Tibial nerve (tissue), 4 donors: ENCODE measurements at regions not wholly inside any gene's neighbourhood (a gene's known extent, or its start where the extent isn't known, plus 50 kb on each side); places are given as distances from the start of the nearest gene placed in this dataset.

Experiments used
- EP300 ChIP-seq, 2 donors: sonication (generic); formaldehyde crosslinking; IDR thresholded peaks; one replicate each; pipeline ENCODE4 v1.6.1; 2017; ENCODE audit warnings: antibody characterized with exemption in 2 of 2, mild to moderate bottlenecking in 1 of 2
- POLR2A ChIP-seq, 2 donors: fragments of 450-650 bp; IDR thresholded peaks; one replicate each; pipeline ENCODE4 v1.6.1; 2017; ENCODE audit warnings: antibody characterized with exemption in 2 of 2, mild to moderate bottlenecking in 2 of 2, moderate library complexity in 2 of 2
- TF ChIP-seq, protein P1 (sequence below), 5 experiments: fragments of 200-600 bp in 3 of 5; fragments of 450-650 bp in 2 of 5; sonication (generic) in 3 of 5; IDR thresholded peaks; one replicate each; pipeline ENCODE4 v1.5.1; 2016 to 2019; ENCODE audit warnings: antibody characterized with exemption in 5 of 5, mild to moderate bottlenecking in 3 of 5, moderate library complexity in 2 of 5

DNA sequence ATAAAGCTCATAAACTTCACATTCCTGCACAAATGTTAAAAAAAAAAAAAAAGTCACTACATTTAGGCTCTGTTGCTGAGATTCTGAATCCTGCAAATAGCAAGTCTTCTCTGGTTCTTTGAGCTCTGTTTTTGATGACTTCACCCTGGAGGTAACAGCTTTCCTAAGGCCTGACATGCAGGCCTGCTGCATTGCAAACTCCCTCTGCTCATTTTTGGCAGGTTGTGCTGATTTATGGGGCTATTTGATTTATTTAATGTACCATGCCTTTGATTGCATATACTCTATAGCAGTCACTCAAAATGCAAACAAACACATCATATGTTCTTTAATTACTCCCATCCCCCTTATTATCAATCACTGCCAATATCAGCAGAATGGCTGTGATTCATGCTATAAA lies 416.1 kb upstream of the IZUMO3 start:
- TF ChIP-seq, protein P1, sequence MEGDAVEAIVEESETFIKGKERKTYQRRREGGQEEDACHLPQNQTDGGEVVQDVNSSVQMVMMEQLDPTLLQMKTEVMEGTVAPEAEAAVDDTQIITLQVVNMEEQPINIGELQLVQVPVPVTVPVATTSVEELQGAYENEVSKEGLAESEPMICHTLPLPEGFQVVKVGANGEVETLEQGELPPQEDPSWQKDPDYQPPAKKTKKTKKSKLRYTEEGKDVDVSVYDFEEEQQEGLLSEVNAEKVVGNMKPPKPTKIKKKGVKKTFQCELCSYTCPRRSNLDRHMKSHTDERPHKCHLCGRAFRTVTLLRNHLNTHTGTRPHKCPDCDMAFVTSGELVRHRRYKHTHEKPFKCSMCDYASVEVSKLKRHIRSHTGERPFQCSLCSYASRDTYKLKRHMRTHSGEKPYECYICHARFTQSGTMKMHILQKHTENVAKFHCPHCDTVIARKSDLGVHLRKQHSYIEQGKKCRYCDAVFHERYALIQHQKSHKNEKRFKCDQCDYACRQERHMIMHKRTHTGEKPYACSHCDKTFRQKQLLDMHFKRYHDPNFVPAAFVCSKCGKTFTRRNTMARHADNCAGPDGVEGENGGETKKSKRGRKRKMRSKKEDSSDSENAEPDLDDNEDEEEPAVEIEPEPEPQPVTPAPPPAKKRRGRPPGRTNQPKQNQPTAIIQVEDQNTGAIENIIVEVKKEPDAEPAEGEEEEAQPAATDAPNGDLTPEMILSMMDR (IDR thresholded peaks at IDR 0.05): no peak
- TF ChIP-seq POLR2A (IDR thresholded peaks at IDR 0.05) (no peak), EP300 (IDR thresholded peaks at IDR 0.05) (no peak)
